ENCODE measurements at regions not wholly inside any gene's neighbourhood (a gene's known extent, or its start where the extent isn't known, plus 50 kb on each side); places are given as distances from the start of the nearest gene placed in this dataset.

DNA sequence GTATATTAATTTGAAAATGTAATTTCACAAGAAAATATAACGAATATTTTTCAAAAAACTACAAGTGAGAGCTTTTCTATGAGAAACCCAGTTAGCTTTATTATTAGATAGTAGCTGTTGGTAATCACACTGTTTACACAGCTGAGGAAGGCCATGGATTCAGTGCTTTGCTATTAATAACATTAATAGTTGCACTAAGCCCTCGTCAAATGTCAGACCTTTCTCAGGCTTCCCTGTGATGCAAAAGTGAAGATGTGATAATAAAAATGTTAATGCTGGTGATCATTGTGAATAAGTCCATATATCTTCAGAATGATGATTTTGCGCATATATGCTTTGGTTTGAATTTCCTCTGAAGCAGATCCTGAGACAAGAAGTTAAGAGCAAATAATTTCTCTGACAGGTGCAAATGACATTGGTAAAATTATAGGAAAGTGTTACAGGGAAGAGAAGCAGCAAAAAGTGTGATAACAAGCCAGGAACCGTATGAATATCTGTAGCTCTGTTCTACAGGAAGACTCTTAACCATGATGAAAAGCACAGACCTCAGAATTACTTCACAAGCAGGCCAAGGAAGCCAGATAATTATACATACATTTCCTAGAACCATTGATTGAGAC is 56.5 kb upstream of the CNTN6 start:
- no peak for DNase-seq (ENCODE audit: low spot score)
- FAIRE-seq, result no peak

GRCh38 chr3:1037631-1038030 is 55.2 kb upstream of the CNTN6 start:
- DNase-seq (ENCODE audit: low spot score) (no peak), FAIRE-seq (no peak)
